Endothelial cell of umbilical vein (primary cell): ENCODE measurements at regions not wholly inside any gene's neighbourhood (a gene's known extent, or its start where the extent isn't known, plus 50 kb on each side); places are given as distances from the start of the nearest gene placed in this dataset.

Experiments
- BruUV-seq: library from RNA; stranded (reverse); fragments of 400-500 nt; replicated peaks from 2 replicates; lab custom pipeline; 2021; lab: Mats Ljungman, UMichigan
- CTCF ChIA-PET: fragments of 300-600, 350-600 bp; sonication (Branson Sonifier 250); formaldehyde crosslinking; loops from one replicate; lab custom pipeline; 2021; ENCODE audit warnings: antibody characterized with exemption, inconsistent platforms; lab: Charles Lee
- POLR2A ChIA-PET: fragments of 300-600, 350-600 bp; sonication (Branson Sonifier 250); formaldehyde crosslinking; loops from one replicate; lab custom pipeline; 2021; ENCODE audit warnings: antibody characterized with exemption, inconsistent platforms; lab: Charles Lee
- DNase-seq: peaks from one replicate; pipeline ENCODE4 v3.0.0-alpha.2; 2011; ENCODE audit warnings: low read depth, low spot score
- FAIRE-seq: peaks from 2 replicates; lab custom pipeline; 2011; peaks lifted over from hg19 to GRCh38; lab: Jason Lieb, UNC
- H2AFZ ChIP-seq: 2 replicates; pipeline ENCODE4 v1.6.0; 2012; ENCODE audit warnings: low read depth, low read length, control low read depth, inconsistent platforms
- H3K27ac ChIP-seq: 2 replicates; pipeline ENCODE4 v1.5.1; 2011; ENCODE audit warnings: low read depth, mild to moderate bottlenecking, control low read depth, low read length, moderate library complexity; ENCODE audit not compliant: insufficient read depth
- H3K27me3 ChIP-seq, 2 experiments: 2 replicates each; pipeline versions ENCODE4 v1.6.0 to v1.6.1; 2011; ENCODE audit warnings: low read length in 2 of 2, mixed read lengths in 1 of 2; ENCODE audit not compliant: control insufficient read depth in 2 of 2, insufficient read depth in 2 of 2
- H3K36me3 ChIP-seq, 2 experiments: 2 replicates in 1 of 2; 3 replicates in 1 of 2; pipeline ENCODE4 v1.5.1; 2011; ENCODE audit warnings: low read length in 2 of 2, mild to moderate bottlenecking in 1 of 2, moderate library complexity in 1 of 2; ENCODE audit not compliant: control insufficient read depth in 2 of 2, insufficient read depth in 2 of 2; ENCODE audit errors: extremely low read depth in 1 of 2
- H3K4me1 ChIP-seq: 3 replicates; pipeline ENCODE4 v1.5.1; 2011; ENCODE audit warnings: mild to moderate bottlenecking, low read length; ENCODE audit not compliant: control insufficient read depth, insufficient read depth; ENCODE audit errors: extremely low read depth
- H3K4me2 ChIP-seq: 2 replicates; pipeline ENCODE4 v1.6.1; 2011; ENCODE audit warnings: low read length, control low read depth, mixed read lengths; ENCODE audit not compliant: insufficient read depth
- H3K4me3 ChIP-seq, 3 experiments: fragments of 200-600 bp in 1 of 3; sonication (generic), shearing (Covaris generic) in 1 of 3; replicated peaks in 1 of 3; 2 replicates each; pipeline ENCODE4 v1.5.1; 2011 to 2016; ENCODE audit warnings: control low read depth in 3 of 3, low read length in 3 of 3, mild to moderate bottlenecking in 2 of 3, inconsistent platforms in 1 of 3, low read depth in 1 of 3, moderate library complexity in 1 of 3; ENCODE audit not compliant: insufficient read depth in 1 of 3
- H3K79me2 ChIP-seq: 2 replicates; pipeline ENCODE4 v1.6.0; 2012; ENCODE audit warnings: low read length, inconsistent platforms; ENCODE audit not compliant: control insufficient read depth, insufficient read depth
- H3K9ac ChIP-seq: replicated peaks from 2 replicates; pipeline ENCODE3; 2011; ENCODE audit warnings: low read length, control low read depth; ENCODE audit not compliant: insufficient read depth; ENCODE audit errors: extremely low read depth
- H3K9me1 ChIP-seq: replicated peaks from 3 replicates; pipeline ENCODE4 v1.6.0; 2011; ENCODE audit warnings: mild to moderate bottlenecking, low read length; ENCODE audit not compliant: control insufficient read depth, insufficient read depth; ENCODE audit errors: extremely low read depth
- H3K9me3 ChIP-seq: replicated peaks from 2 replicates; pipeline ENCODE4 v1.5.1; 2012; ENCODE audit warnings: low read length, inconsistent platforms; ENCODE audit not compliant: control insufficient read depth, insufficient read depth
- H4K20me1 ChIP-seq: replicated peaks from 2 replicates; pipeline ENCODE3; 2011; ENCODE audit warnings: mild to moderate bottlenecking, low read length; ENCODE audit not compliant: control insufficient read depth, insufficient read depth; ENCODE audit errors: extremely low read depth
- CTCF ChIP-seq, 2 donors: IDR thresholded peaks; 1 replicate in 1 of 2; 2 replicates in 1 of 2; pipeline ENCODE4 v1.5.1; 2011; ENCODE audit warnings: low read length in 2 of 2, mild to moderate bottlenecking in 2 of 2, moderate library complexity in 2 of 2, control low read depth in 1 of 2, inconsistent platforms in 1 of 2, low read depth in 1 of 2; ENCODE audit not compliant: insufficient read depth in 1 of 2; ENCODE audit errors: extremely low read depth in 1 of 2
- EZH2 ChIP-seq: IDR thresholded peaks from 2 replicates; pipeline ENCODE4 v1.6.1; 2012; ENCODE audit warnings: borderline replicate concordance, low read depth, mild to moderate bottlenecking, moderate library complexity, low read length, inconsistent platforms; ENCODE audit not compliant: severe bottlenecking
- FOS ChIP-seq: IDR thresholded peaks from 2 replicates; pipeline ENCODE4 v1.6.1; 2011; ENCODE audit warnings: mild to moderate bottlenecking, low read length, moderate library complexity, borderline replicate concordance; ENCODE audit not compliant: insufficient read depth
- GATA2 ChIP-seq: IDR thresholded peaks from 2 replicates; pipeline ENCODE4 v1.7.0; 2011; ENCODE audit warnings: low read depth, mild to moderate bottlenecking, moderate library complexity, mixed read lengths, low read length; ENCODE audit not compliant: insufficient read length, insufficient read depth
- JUN ChIP-seq: IDR thresholded peaks from 2 replicates; pipeline ENCODE4 v1.6.1; 2011; ENCODE audit warnings: borderline replicate concordance, low read depth; ENCODE audit not compliant: insufficient read length, insufficient read depth
- MAX ChIP-seq: IDR thresholded peaks from 2 replicates; pipeline ENCODE4 v1.6.1; 2011; ENCODE audit not compliant: insufficient read depth, insufficient read length
- MYC ChIP-seq: IDR thresholded peaks from one replicate; pipeline ENCODE4 v1.6.1; 2011; ENCODE audit warnings: mild to moderate bottlenecking, low read depth, low read length
- POLR2A ChIP-seq: IDR thresholded peaks from 2 replicates; pipeline ENCODE4 v1.6.1; 2012; ENCODE audit warnings: low read depth, mild to moderate bottlenecking, control low read depth, low read length
- POLR2AphosphoS5 ChIP-seq: IDR thresholded peaks from 2 replicates; pipeline ENCODE4 v1.6.1; 2012; ENCODE audit warnings: low read depth, mild to moderate bottlenecking, control low read depth, low read length, moderate library complexity; ENCODE audit not compliant: insufficient read depth
- dilution Hi-C: fragments of 300-500 bp; cut with MboI; formaldehyde crosslinking; loops from one replicate; pipeline ENCODE4 v1.15.0; 2019; ENCODE audit warnings: low sequenced_read_pairs; ENCODE audit not compliant: extremely low pct_ligation_motif_present
- intact Hi-C: fragments of 100-400 bp; cut with micrococcal nuclease; formaldehyde crosslinking; loops from one replicate; pipeline ENCODE4 v1.10.0; 2022

GRCh38 chr16:85363427-85363826 lies 249.7 kb upstream of the GSE1 start:
- FAIRE-seq = no peak
- no peaks in the 10 kb centered on the region for H3K9me1 ChIP-seq
- TF ChIP-seq POLR2AphosphoS5 (no peak), EZH2 (no peak), FOS (no peak)
- H3K27ac ChIP-seq = no peak overlapping the region
- H4K20me1 ChIP-seq = no peaks in the 10 kb centered on the region
- no peak overlapping the region for H3K9ac ChIP-seq
- no peak overlapping the region for H2AFZ ChIP-seq
- H3K79me2 ChIP-seq = no peaks in the 10 kb centered on the region
- no peaks in the 10 kb centered on the region for H3K9me3 ChIP-seq
- ChIA-PET POLR2A (no interaction called here), CTCF (interaction anchor here (0.7 kb wide), 1 partner anchor 45 kb away, joined by 3 read pairs; no protein-coding TSS in a partner anchor)
- intact Hi-C loops = no loop called here
- no peaks in the 10 kb centered on the region for H3K36me3 ChIP-seq
- no TSS peak for BruUV-seq
- dilution Hi-C loops = no loop called here
- peaks cover 3% of the 10 kb centered on the region for H3K4me1 ChIP-seq
- H3K4me2 ChIP-seq = no peak overlapping the region
- H3K4me3 ChIP-seq = no peak overlapping the region
- H3K27me3 ChIP-seq = no peaks in the 10 kb centered on the region
- no peak for DNase-seq

GRCh38 chr16:85363881-85364280 lies 249.2 kb upstream of the GSE1 start:
- no peaks in the 10 kb centered on the region for H3K9me3 ChIP-seq
- DNase-seq (no peak), FAIRE-seq (no peak)
- H3K27me3 ChIP-seq = no peaks in the 10 kb centered on the region
- H3K9me1 ChIP-seq = no peaks in the 10 kb centered on the region
- H3K27ac ChIP-seq = no peak overlapping the region
- dilution Hi-C loops = no loop called here
- no peaks in the 10 kb centered on the region for H3K36me3 ChIP-seq
- H3K79me2 ChIP-seq = no peaks in the 10 kb centered on the region
- ChIA-PET CTCF (interaction anchor here (0.7 to 1.3 kb wide), 4 partner anchors 13 to 249 kb away, joined by 3 to 5 read pairs (median 3); no protein-coding TSS in a partner anchor), POLR2A (no interaction called here)
- no peak for TF ChIP-seq POLR2A
- TF ChIP-seq FOS = no peak
- TF ChIP-seq JUN = no peak
- no peak for TF ChIP-seq MYC
- no peak for TF ChIP-seq MAX
- no peak for TF ChIP-seq POLR2AphosphoS5
- no peak for TF ChIP-seq GATA2
- TF ChIP-seq EZH2 = no peak
- TF ChIP-seq CTCF (IDR thresholded peaks at IDR 0.05; ENCODE audit: extremely low read depth in 1 of 2, insufficient read depth in 1 of 2, low read depth in 1 of 2, low read length in 2 of 2) = no peak
- no peak overlapping the region for H3K4me3 ChIP-seq
- no peaks in the 10 kb centered on the region for H4K20me1 ChIP-seq
- no peak overlapping the region for H3K9ac ChIP-seq
- intact Hi-C loops = no loop called here
- BruUV-seq = no TSS peak
- H3K4me1 ChIP-seq = peaks cover 3% of the 10 kb centered on the region
- H2AFZ ChIP-seq = no peak overlapping the region
- H3K4me2 ChIP-seq = no peak overlapping the region
